Upper lobe of left lung (tissue), 6 donors: ENCODE measurements at regions not wholly inside any gene's neighbourhood (a gene's known extent, or its start where the extent isn't known, plus 50 kb on each side); places are given as distances from the start of the nearest gene placed in this dataset.
A peak's percentile ranks its signal among the peaks of the same experiment; 100 is the strongest.

ENCODE experiments used
- ATAC-seq, 2 donors: fragments of 200-7000 bp; cut with Tn5 transposase; one replicate each; pipeline ENCODE4 v1.9.1; 2022; ENCODE audit warnings: mild to moderate bottlenecking in 2 of 2, moderate library complexity in 2 of 2; ENCODE audit not compliant: low FRiP score in 2 of 2
- DNase-seq, 2 donors: peaks; one replicate each; pipeline ENCODE4 v3.0.0-alpha.2; 2019 to 2020
- H3K27ac ChIP-seq, 4 donors: fragments of 200-600 bp; sonication (generic); one replicate each; pipeline ENCODE4 v1.5.1; 2016 to 2019
- H3K27me3 ChIP-seq, 4 donors: fragments of 200-600 bp; sonication (generic); one replicate each; pipeline ENCODE4 v1.5.1; 2017 to 2019
- H3K36me3 ChIP-seq, 4 donors: fragments of 200-600 bp; sonication (generic); one replicate each; pipeline ENCODE4 v1.5.1; 2016 to 2019
- H3K4me1 ChIP-seq, 4 donors: fragments of 200-600 bp; sonication (generic); one replicate each; pipeline ENCODE4 v1.5.1; 2018 to 2019
- H3K4me3 ChIP-seq, 4 donors: fragments of 200-600 bp; sonication (generic); one replicate each; pipeline ENCODE4 v1.5.1; 2017 to 2019; ENCODE audit warnings: mild to moderate bottlenecking in 2 of 4, moderate library complexity in 1 of 4
- H3K9me3 ChIP-seq, 4 donors: fragments of 200-600 bp; sonication (generic); one replicate each; pipeline ENCODE4 v1.5.1; 2018 to 2019
- CTCF ChIP-seq, 6 experiments: fragments of 450-650 bp in 4 of 6; fragments of 200-600 bp in 2 of 6; sonication (generic) in 2 of 6; IDR thresholded peaks; one replicate each; pipeline ENCODE4 v1.5.1; 2016 to 2019; ENCODE audit warnings: antibody characterized with exemption in 6 of 6
- EP300 ChIP-seq, 4 donors: sonication (generic); formaldehyde crosslinking; IDR thresholded peaks; one replicate each; pipeline ENCODE4 v1.5.1; 2017; ENCODE audit warnings: antibody characterized with exemption in 4 of 4, control low read depth in 2 of 4
- POLR2A ChIP-seq, 4 donors: fragments of 450-650 bp; IDR thresholded peaks; one replicate each; pipeline ENCODE4 v1.5.1; 2016 to 2017; ENCODE audit warnings: antibody characterized with exemption in 4 of 4, mild to moderate bottlenecking in 2 of 4
- POLR2AphosphoS5 ChIP-seq, 2 donors: sonication (generic); formaldehyde crosslinking; IDR thresholded peaks; one replicate each; pipeline ENCODE4 v1.5.1; 2017; ENCODE audit warnings: antibody characterized with exemption in 2 of 2
- WGBS, 2 donors: methylation state at CpG; one replicate each; pipeline ENCODE4 v1.1.5; 2017 to 2018; 5-methylcytosine and 5-hydroxymethylcytosine counted together
- donor health status: DM: no; HTN: no; CAD: no; lungs with moderate emphysema.
- donor health status: DM: no; HTN: yes; CAD: no; lungs with severe emphysema.

- WGBS, 2 donors, result 33 to 41% methylated on average over 4 of the region's 4 CpGs
- ATAC-seq, result peak; percentile 68 to 88
Observed at GRCh38 chr3:182713743-182714517, 79.4 kb upstream of the ATP11B start.

GRCh38 chr3:182715006-182715405 is 78.3 kb upstream of the ATP11B start:
- TF ChIP-seq EP300 (IDR thresholded peaks at IDR 0.05) (no peak), CTCF (IDR thresholded peaks at IDR 0.05) (no peak), POLR2A (IDR thresholded peaks at IDR 0.05) (no peak), POLR2AphosphoS5 (IDR thresholded peaks at IDR 0.05) (no peak)
- H3K4me1 ChIP-seq, result peaks cover 0 to 10% (median 4%) of the 10 kb centered on the region in 4 donors
- ATAC-seq, result no peak
- H3K27ac ChIP-seq, result no peak overlapping the region
- no peak for DNase-seq
- 82 to 86% methylated on average over 2 of the region's 2 CpGs for WGBS, 2 donors
- no peaks in the 10 kb centered on the region for H3K9me3 ChIP-seq
- no peaks in the 10 kb centered on the region for H3K36me3 ChIP-seq
- no peaks in the 10 kb centered on the region for H3K27me3 ChIP-seq
- no peak overlapping the region for H3K4me3 ChIP-seq

More at GRCh38 chr3:182713743-182714517, 79.4 kb upstream of the ATP11B start:
- Histone ChIP-seq H3K4me3 (no peak overlapping the region), H3K27me3 (no peaks in the 10 kb centered on the region), H3K36me3 (no peaks in the 10 kb centered on the region), H3K27ac (no peak overlapping the region), H3K4me1 (peaks cover 0 to 10% (median 4%) of the 10 kb centered on the region in 4 donors), H3K9me3 (no peaks in the 10 kb centered on the region)
- DNase-seq, result no peak
- TF ChIP-seq EP300 (IDR thresholded peaks at IDR 0.05) (no peak), CTCF (IDR thresholded peaks at IDR 0.05) (peak; percentile 37 to 75 (median 52))

- Histone ChIP-seq H3K27me3 (no peaks in the 10 kb centered on the region), H3K9me3 (no peaks in the 10 kb centered on the region), H3K4me1 (peaks cover 0 to 10% (median 4%) of the 10 kb centered on the region in 4 donors), H3K36me3 (no peaks in the 10 kb centered on the region), H3K27ac (peak overlapping the region in 1 of 4 donors; percentile 27), H3K4me3 (no peak overlapping the region)
- DNase-seq (no peak), ATAC-seq (no peak)
- WGBS, 2 donors, result 8 to 25% methylated on average over 1 of the region's 1 CpG
- TF ChIP-seq EP300 (IDR thresholded peaks at IDR 0.05), result no peak
- no peak for TF ChIP-seq POLR2AphosphoS5 (IDR thresholded peaks at IDR 0.05)
- no peak for TF ChIP-seq CTCF (IDR thresholded peaks at IDR 0.05)
- no peak for TF ChIP-seq POLR2A (IDR thresholded peaks at IDR 0.05)
Observed at GRCh38 chr3:182716114-182716688, 77.1 kb upstream of the ATP11B start.

DNA sequence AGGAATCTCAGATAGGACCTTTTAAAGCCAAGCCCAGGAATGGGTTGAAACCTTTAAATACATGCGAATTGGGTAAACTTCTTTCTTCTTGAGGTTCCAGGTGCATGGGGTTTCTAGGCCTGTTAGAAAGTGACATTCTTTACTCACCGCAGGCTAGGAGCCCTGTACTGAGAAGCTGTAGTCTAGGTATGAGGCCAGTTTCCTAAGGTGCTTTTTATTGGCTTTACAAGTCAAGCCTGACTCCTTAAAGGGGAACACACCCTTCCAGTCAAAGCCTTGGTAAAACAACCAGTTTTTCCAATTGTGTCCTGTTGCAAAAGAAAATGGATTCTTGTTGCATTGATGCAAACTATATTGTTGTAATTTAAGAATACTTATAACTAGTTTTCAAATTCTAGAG is 76.1 kb upstream of the ATP11B start:
- H3K4me1 ChIP-seq, result peaks cover 0 to 10% (median 4%) of the 10 kb centered on the region in 4 donors
- TF ChIP-seq POLR2AphosphoS5 (IDR thresholded peaks at IDR 0.05) (no peak), EP300 (IDR thresholded peaks at IDR 0.05) (no peak), POLR2A (IDR thresholded peaks at IDR 0.05) (no peak), CTCF (IDR thresholded peaks at IDR 0.05) (no peak)
- no peak for DNase-seq
- no peaks in the 10 kb centered on the region for H3K9me3 ChIP-seq
- no peak overlapping the region for H3K4me3 ChIP-seq
- no peaks in the 10 kb centered on the region for H3K36me3 ChIP-seq
- WGBS, 2 donors, result 61 to 70% methylated on average over 2 of the region's 2 CpGs
- ATAC-seq, result no peak
- H3K27me3 ChIP-seq, result no peaks in the 10 kb centered on the region
- H3K27ac ChIP-seq, result no peak overlapping the region
